ENCODE measurements at regions not wholly inside any gene's neighbourhood (a gene's known extent, or its start where the extent isn't known, plus 50 kb on each side); places are given as distances from the start of the nearest gene placed in this dataset.

GRCh38 chr13:79079351-79079839, 326.7 kb downstream of the RBM26 start:
- TF ChIP-seq CTCF (IDR thresholded peaks at IDR 0.05) (no peak), POLR2AphosphoS5 (IDR thresholded peaks at IDR 0.05; ENCODE audit: low read depth, low read length) (no peak), REST (IDR thresholded peaks at IDR 0.05; ENCODE audit: insufficient read depth in 1 of 2, low read depth in 2 of 2, low read length in 1 of 2) (no peak)

Data from Panc1 (cell line).